HT-29 (cell line): ENCODE measurements at regions not wholly inside any gene's neighbourhood (a gene's known extent, or its start where the extent isn't known, plus 50 kb on each side); places are given as distances from the start of the nearest gene placed in this dataset.
A peak's percentile ranks its signal among the peaks of the same experiment; 100 is the strongest.
"Not testable (repeated sequence)": the region's sequence is repeated elsewhere in the genome, so short reads cannot be mapped to it uniquely, and the experiment has no call there.

Experiments used
- DNase-seq: peaks from one replicate; pipeline ENCODE4 v3.0.0-alpha.2; 2015; ENCODE audit warnings: low spot score

GRCh38 chr6:6482256-6482655 lies 106.3 kb upstream of the LY86 start:
- no peak for DNase-seq

GRCh38 chr6:6483168-6483567 lies 105.4 kb upstream of the LY86 start:
- no peak for DNase-seq

GRCh38 chr6:6483733-6484132 lies 104.8 kb upstream of the LY86 start:
- DNase-seq = no peak

GRCh38 chr6:6484681-6485080 lies 103.8 kb upstream of the LY86 start:
- no peak for DNase-seq

- no peak for DNase-seq
Observed at GRCh38 chr6:6486595-6486994, 101.9 kb upstream of the LY86 start.

GRCh38 chr6:6491761-6492160 lies 96.8 kb upstream of the LY86 start:
- DNase-seq = no peak

GRCh38 chr6:6492675-6493074 lies 95.8 kb upstream of the LY86 start:
- no peak for DNase-seq

- DNase-seq = not testable (repeated sequence)
Observed at GRCh38 chr6:6494139-6494538, 94.4 kb upstream of the LY86 start.

GRCh38 chr6:6494677-6495076 lies 93.8 kb upstream of the LY86 start:
- peak; percentile 57 for DNase-seq

- no peak for DNase-seq
Observed at GRCh38 chr6:6495851-6496250, 92.7 kb upstream of the LY86 start.

GRCh38 chr6:6497541-6497940 lies 91.0 kb upstream of the LY86 start:
- DNase-seq = no peak

- no peak for DNase-seq
Observed at GRCh38 chr6:6497976-6498375, 90.5 kb upstream of the LY86 start.

- no peak for DNase-seq
Observed at GRCh38 chr6:6503191-6503590, 85.3 kb upstream of the LY86 start.

- DNase-seq = no peak
Observed at GRCh38 chr6:6505111-6505510, 83.4 kb upstream of the LY86 start.

- DNase-seq = no peak
Observed at GRCh38 chr6:6508643-6509042, 79.9 kb upstream of the LY86 start.

- no peak for DNase-seq
Observed at GRCh38 chr6:6509284-6509683, 79.2 kb upstream of the LY86 start.

GRCh38 chr6:6512711-6513110 lies 75.8 kb upstream of the LY86 start:
- no peak for DNase-seq

GRCh38 chr6:6515691-6516607 lies 72.6 kb upstream of the LY86 start:
- DNase-seq = no peak

- DNase-seq = no peak
Observed at GRCh38 chr6:6516666-6517458, 71.7 kb upstream of the LY86 start.

GRCh38 chr6:6518631-6519427 lies 69.7 kb upstream of the LY86 start:
- DNase-seq = no peak

GRCh38 chr6:6521961-6522482 lies 66.5 kb upstream of the LY86 start:
- no peak for DNase-seq

GRCh38 chr6:6522709-6523108 lies 65.8 kb upstream of the LY86 start:
- no peak for DNase-seq
